NCI-H2107 treated with DMSO at 0.1 percent for 48 hours (cell line): ENCODE measurements at regions not wholly inside any gene's neighbourhood (a gene's known extent, or its start where the extent isn't known, plus 50 kb on each side); places are given as distances from the start of the nearest gene placed in this dataset.
"Not testable (repeated sequence)": the region's sequence is repeated elsewhere in the genome, so short reads cannot be mapped to it uniquely, and the experiment has no call there.

ENCODE experiments used
- DNase-seq: peaks from one replicate; lab custom pipeline; 2025; ENCODE audit not compliant: unreplicated experiment; lab: John Stamatoyannopoulos, UW

DNA sequence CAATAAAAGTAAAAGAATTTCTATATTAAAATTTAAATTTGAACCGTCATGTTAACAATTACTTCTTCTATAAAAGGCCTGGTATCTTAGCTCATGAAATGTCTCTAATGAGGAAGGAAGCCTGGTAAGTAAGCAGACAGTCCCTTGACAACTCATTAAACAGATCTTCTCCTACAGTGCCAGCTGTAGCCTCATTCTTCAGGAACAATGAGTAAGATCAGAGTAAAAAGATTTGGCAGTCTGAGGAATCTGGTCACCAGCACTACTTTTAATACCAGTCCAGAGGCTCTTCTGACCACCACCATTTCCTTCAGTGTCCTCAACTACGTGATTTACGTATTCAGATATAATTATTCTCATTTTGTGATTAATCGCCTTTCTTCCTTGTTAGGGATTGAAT lies 955.0 kb upstream of the ALCAM start:
- no peak for DNase-seq

- no peak for DNase-seq
Observed at GRCh38 chr3:104412608-104413580, 953.8 kb upstream of the ALCAM start.

- DNase-seq = no peak
Observed at GRCh38 chr3:104428337-104428925, 938.3 kb upstream of the ALCAM start.

DNA sequence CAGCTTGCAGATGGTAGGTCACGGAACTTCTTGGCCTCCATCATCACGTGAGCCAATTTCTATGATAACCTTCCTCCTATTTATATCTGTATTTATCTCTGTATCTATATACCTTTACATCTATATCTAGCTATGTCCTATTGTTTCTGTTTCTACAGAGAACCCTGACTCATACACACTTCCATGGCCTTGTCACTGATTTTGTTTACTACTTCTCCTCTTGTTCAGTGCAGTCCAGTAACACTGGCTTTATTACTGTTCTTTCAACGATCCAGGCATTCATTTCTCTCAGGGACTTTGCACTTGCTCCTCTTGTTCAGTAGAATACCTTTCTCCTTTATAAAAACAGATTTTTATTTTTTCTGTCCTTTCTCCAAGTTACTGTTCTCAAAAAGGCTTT lies 937.0 kb upstream of the ALCAM start:
- DNase-seq = no peak

- DNase-seq = no peak
Observed at GRCh38 chr3:104436506-104436905, 930.2 kb upstream of the ALCAM start.

DNA sequence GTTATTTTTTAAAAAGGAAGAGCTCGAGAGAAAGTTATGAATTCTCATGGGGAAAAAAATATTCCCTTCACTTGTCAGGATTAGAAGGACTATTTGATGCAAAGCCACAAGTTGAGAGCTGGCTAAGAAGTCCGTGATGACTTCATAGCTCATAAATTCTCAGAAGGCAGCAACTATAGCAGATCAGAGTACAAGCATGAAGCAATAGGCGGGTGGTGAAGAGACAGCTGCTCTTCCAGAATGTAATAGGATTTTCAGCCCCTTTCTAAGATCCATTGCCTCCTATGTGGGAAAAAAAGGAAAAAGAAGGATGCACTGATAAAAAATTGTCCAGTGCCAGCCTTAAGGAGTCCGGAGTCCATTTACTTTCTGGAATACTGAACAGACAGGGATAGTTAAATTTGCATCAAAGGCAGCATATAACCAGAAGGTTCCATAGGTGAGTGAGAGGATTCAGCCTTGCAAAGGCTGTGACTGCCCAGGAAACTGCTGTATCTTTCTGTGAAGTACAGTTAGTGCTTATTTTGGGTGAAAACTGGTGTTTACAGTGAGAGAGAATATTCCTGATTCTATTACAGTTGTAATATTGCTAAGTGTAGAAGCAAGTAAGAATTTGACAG lies 929.5 kb upstream of the ALCAM start:
- no peak for DNase-seq

- DNase-seq = no peak
Observed at GRCh38 chr3:104437891-104438290, 928.8 kb upstream of the ALCAM start.

- no peak for DNase-seq
Observed at GRCh38 chr3:104438706-104439105, 928.0 kb upstream of the ALCAM start.

DNA sequence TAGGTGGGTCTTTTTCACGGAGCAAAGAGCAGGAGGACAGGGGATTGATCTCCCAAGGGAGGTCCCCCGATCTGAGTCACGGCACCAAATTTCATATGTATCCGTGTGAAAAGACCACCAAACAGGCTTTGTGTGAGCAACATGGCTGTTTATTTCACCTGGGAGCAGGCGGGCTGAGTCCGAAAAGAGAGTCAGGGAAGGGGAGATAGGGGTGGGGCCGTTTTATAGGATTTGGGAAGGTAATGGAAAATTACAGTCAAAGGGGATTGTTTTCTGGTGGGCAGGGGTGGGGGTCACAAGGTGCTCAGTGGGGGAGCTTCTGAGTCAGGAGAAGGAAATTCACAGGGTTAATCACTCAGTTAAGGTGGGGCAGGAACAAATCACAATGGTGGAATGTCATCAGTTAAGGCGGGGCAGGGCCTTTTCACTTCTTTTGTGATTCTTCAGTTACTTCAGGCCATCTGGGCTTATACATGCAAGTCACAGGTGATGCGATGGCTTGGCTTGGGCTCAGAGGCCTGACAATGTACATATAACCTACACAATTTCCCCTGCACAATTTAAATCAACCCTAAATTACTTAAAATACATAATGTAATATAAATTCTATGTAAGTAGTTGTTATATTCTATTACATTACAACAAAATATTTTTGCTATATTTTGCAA lies 921.3 kb upstream of the ALCAM start:
- not testable (repeated sequence) for DNase-seq

DNA sequence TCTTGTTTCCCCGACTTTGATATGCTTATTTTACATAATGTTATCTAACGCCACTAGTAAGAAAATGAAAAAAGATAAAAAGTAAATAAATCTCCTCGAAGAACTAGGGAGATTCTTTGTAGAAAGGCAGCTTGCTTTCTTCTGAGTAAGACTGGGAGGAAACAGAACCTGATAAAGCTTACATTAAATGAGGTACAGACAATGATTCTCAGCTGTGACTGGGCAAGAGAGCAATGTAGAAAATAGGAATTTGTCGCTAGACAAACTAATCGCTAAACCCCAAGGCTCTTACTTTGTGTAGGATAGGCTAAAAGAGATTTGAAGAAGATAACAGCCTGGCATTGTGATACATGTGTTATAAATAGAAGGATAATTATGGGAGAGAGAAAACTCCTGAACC lies 919.0 kb upstream of the ALCAM start:
- no peak for DNase-seq

GRCh38 chr3:104452697-104453096 lies 914.0 kb upstream of the ALCAM start:
- no peak for DNase-seq

DNA sequence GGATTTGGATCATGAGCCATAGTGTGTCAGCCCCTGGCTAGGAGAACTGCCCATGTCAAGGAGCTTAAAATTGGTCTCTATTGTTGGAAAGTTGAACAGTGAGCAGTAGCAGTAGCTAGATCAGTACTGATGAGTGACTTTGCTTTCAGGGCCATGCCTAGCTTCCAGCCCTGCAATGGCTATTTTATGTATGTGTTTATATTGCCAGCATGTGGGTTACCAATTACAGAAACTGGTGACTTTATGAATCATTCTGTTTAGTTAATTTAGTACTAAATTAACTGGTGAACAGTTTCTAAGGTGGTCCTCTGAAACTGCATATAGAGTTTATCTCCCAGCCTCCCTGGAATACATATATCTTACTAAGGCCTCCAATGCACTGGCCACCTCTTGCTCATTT lies 908.1 kb upstream of the ALCAM start:
- no peak for DNase-seq

GRCh38 chr3:104460477-104461406 lies 906.0 kb upstream of the ALCAM start:
- DNase-seq = no peak

GRCh38 chr3:104461431-104461830 lies 905.3 kb upstream of the ALCAM start:
- DNase-seq = no peak

DNA sequence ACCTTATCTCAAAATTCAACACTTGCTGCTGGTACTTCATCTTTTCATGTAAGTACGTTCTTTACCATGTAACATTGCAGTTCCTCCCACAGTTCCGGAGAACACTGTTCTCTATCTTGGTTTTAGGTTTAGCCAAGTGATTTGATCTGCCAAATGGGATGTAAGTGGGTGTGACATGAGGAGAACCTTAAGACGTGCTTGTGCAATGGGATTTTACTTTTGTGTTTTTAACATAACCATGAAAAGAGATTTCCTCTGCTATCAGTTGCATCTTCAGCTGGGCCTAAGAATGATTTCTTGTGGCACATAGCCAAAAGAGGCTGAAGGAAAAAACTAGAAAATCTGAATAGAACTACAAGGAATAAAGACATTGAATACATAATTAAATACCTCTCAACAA lies 894.5 kb upstream of the ALCAM start:
- DNase-seq = no peak

DNA sequence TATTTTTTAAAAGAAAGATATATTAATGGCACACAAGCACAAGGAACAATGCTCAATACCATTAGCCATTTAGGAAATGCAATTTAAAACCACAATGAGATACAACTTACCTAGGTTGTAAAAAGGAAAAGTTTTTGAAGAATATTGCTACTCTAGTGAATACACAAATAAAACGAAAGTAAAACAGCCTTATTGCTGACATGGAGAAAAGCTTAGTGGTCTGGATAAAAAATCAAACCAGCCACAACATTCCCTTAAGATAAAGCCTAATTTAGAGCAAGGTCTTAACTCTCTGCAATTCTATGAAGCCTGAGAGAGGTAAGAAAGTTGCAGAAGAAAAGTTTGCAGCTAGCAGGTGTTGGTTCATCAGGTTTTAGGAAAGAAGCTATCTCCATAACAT lies 892.7 kb upstream of the ALCAM start:
- DNase-seq = no peak

GRCh38 chr3:104503022-104503421 lies 863.7 kb upstream of the ALCAM start:
- DNase-seq = no peak

DNA sequence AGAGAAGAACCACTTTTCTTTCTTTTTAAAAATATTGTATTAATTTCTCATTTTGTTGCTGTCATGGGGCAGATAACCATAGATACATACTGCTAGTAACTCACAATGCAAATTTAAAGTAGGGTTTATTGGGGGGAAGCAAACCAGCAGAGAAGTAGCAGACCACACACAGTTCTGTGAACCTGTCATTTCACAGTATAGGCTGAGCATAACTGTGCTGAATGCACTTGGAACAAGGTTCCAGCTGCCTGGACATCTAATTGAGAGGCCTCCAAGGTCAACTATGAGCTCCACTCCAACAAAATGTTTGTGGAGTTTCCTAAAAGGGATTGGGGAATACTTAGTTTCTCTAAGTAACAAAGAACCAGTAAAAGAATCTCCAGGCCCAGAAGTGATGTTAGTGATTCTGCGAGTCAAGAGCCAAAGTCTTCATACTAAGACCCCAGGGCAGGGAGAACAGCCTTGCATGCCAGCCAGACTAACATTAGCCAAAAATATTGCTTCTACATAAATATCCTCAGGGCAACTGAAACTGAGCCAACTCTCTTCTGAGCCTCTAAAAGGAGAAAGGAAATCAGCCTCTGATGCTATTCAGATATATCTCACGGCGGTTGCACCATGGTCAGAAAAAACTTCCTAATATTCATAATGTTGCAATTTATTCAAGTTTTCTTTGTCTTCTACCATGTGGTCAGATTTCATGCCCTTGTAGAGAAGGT lies 856.4 kb upstream of the ALCAM start:
- DNase-seq = no peak

DNA sequence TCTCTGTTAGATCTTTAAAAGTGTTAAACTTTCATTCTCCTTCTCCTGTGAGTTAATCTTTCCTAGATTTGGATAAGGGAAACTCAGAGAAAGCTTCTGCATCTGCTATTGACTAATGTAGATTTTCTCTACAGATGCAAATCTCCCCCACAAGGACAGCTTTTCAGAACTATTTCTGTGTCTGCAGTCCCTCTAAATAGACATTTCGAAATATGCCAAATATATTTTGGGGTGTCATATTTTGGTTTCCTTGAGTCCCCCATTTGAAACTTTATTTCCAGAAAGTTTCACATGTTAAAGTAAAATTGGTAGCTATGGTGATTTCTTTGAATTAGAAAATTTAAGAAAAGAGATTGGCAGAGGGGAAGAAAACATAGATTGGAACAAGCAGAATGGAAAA lies 852.3 kb upstream of the ALCAM start:
- no peak for DNase-seq

DNA sequence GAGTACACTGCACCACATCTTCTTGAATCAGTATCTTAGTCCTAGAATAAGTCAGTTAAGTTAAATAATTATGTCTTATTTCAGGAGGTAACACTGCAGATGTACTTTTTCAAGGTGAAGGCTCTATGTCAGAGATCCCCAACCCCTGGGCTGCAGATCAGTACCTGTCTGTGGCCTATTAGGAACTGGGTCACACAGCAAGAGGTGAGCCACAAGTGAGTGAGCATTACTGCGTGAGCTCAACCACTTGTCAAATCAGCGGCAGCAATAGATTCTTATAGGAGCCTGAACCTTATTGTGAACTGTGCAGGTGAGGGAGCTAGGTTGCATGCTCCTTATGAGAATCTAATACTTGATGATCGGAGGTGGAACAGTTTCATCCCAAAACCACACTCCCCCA lies 851.9 kb upstream of the ALCAM start:
- DNase-seq = no peak
